ENCODE measurements at regions not wholly inside any gene's neighbourhood (a gene's known extent, or its start where the extent isn't known, plus 50 kb on each side); places are given as distances from the start of the nearest gene placed in this dataset.

GRCh38 chrX:98357146-98357545, 1473.4 kb downstream of the RPA4 start:
- Histone ChIP-seq H3K4me2 (ENCODE audit: low read length) (no peak overlapping the region), H3K9me2 (replicated peaks; ENCODE audit: low read length) (no peaks in the 10 kb centered on the region), H3F3A (ENCODE audit: low read length, unreplicated experiment) (no peaks in the 10 kb centered on the region), H4K20me1 (ENCODE audit: low read length) (no peaks in the 10 kb centered on the region), H3K9me3 (ENCODE audit: low read length) (no peaks in the 10 kb centered on the region), H3K36me3 (ENCODE audit: low read depth, low read length) (no peaks in the 10 kb centered on the region), H3K27ac (ENCODE audit: low read length) (no peak overlapping the region), H3K27me3 (ENCODE audit: low read length) (no peaks in the 10 kb centered on the region), H3K9ac (ENCODE audit: low read length) (no peak overlapping the region), H2AFZ (ENCODE audit: low read length) (no peak overlapping the region), H3K4me1 (ENCODE audit: insufficient read depth, low read length) (no peaks in the 10 kb centered on the region), H3K4me3 (ENCODE audit: low read length) (no peak overlapping the region), H3K79me2 (ENCODE audit: low read length) (no peaks in the 10 kb centered on the region)
- no peak for DNase-seq
- TF ChIP-seq EZH2 (IDR thresholded peaks at IDR 0.05; ENCODE audit: low read length, unreplicated experiment) (no peak), EZH2phosphoT487 (IDR thresholded peaks at IDR 0.05; ENCODE audit: borderline replicate concordance, low read length) (no peak), CTCF (conservative IDR thresholded peaks at IDR 0.05; ENCODE audit: low read depth, low read length) (no peak)
- no TSS peak for BruUV-seq (replicated peaks)
- CTCF ChIA-PET: no interaction called here
- no peak for ATAC-seq
- intact Hi-C loops (cut with micrococcal nuclease): no loop called here
- POLR2A ChIA-PET (ENCODE audit: unreplicated experiment): no interaction called here

GRCh38 chrX:98362630-98363029, 1478.9 kb downstream of the RPA4 start:
- BruUV-seq (replicated peaks): no TSS peak
- H3F3A ChIP-seq (ENCODE audit: low read length, unreplicated experiment): no peaks in the 10 kb centered on the region
- H4K20me1 ChIP-seq (ENCODE audit: low read length): no peaks in the 10 kb centered on the region
- H2AFZ ChIP-seq (ENCODE audit: low read length): no peak overlapping the region
- H3K9ac ChIP-seq (ENCODE audit: low read length): no peak overlapping the region
- H3K9me3 ChIP-seq (ENCODE audit: low read length): no peaks in the 10 kb centered on the region
- no peaks in the 10 kb centered on the region for H3K36me3 ChIP-seq (ENCODE audit: low read depth, low read length)
- no peak for TF ChIP-seq EZH2phosphoT487 (IDR thresholded peaks at IDR 0.05; ENCODE audit: borderline replicate concordance, low read length)
- no peak for TF ChIP-seq EZH2 (IDR thresholded peaks at IDR 0.05; ENCODE audit: low read length, unreplicated experiment)
- intact Hi-C loops (cut with micrococcal nuclease): no loop called here
- no peak overlapping the region for H3K27ac ChIP-seq (ENCODE audit: low read length)
- DNase-seq (no peak), ATAC-seq (no peak)
- no peaks in the 10 kb centered on the region for H3K9me2 ChIP-seq (replicated peaks; ENCODE audit: low read length)
- no peaks in the 10 kb centered on the region for H3K27me3 ChIP-seq (ENCODE audit: low read length)
- CTCF ChIA-PET: no interaction called here
- no peaks in the 10 kb centered on the region for H3K79me2 ChIP-seq (ENCODE audit: low read length)
- no peaks in the 10 kb centered on the region for H3K4me1 ChIP-seq (ENCODE audit: insufficient read depth, low read length)
- no peak overlapping the region for H3K4me3 ChIP-seq (ENCODE audit: low read length)
- no peak overlapping the region for H3K4me2 ChIP-seq (ENCODE audit: low read length)
- POLR2A ChIA-PET (ENCODE audit: unreplicated experiment): no interaction called here

GRCh38 chrX:98371994-98372393, 1488.3 kb downstream of the RPA4 start:
- ATAC-seq: no peak

More at GRCh38 chrX:98371994-98372393, 1488.3 kb downstream of the RPA4 start:
- H3K9me3 ChIP-seq (ENCODE audit: low read length): no peaks in the 10 kb centered on the region
- ChIA-PET POLR2A (ENCODE audit: unreplicated experiment) (no interaction called here), CTCF (no interaction called here)
- H3K27me3 ChIP-seq (ENCODE audit: low read length): no peaks in the 10 kb centered on the region
- H3K36me3 ChIP-seq (ENCODE audit: low read depth, low read length): no peaks in the 10 kb centered on the region
- H3K4me3 ChIP-seq (ENCODE audit: low read length): no peak overlapping the region
- H3K9me2 ChIP-seq (replicated peaks; ENCODE audit: low read length): no peaks in the 10 kb centered on the region
- no peaks in the 10 kb centered on the region for H4K20me1 ChIP-seq (ENCODE audit: low read length)
- H3F3A ChIP-seq (ENCODE audit: low read length, unreplicated experiment): no peaks in the 10 kb centered on the region
- DNase-seq: no peak
- H3K27ac ChIP-seq (ENCODE audit: low read length): no peak overlapping the region
- TF ChIP-seq EZH2phosphoT487 (IDR thresholded peaks at IDR 0.05; ENCODE audit: borderline replicate concordance, low read length): no peak
- no peak for TF ChIP-seq EZH2 (IDR thresholded peaks at IDR 0.05; ENCODE audit: low read length, unreplicated experiment)
- TF ChIP-seq CTCF (conservative IDR thresholded peaks at IDR 0.05; ENCODE audit: low read depth, low read length): no peak
- no peak overlapping the region for H2AFZ ChIP-seq (ENCODE audit: low read length)
- H3K9ac ChIP-seq (ENCODE audit: low read length): no peak overlapping the region
- H3K4me2 ChIP-seq (ENCODE audit: low read length): no peak overlapping the region
- H3K4me1 ChIP-seq (ENCODE audit: insufficient read depth, low read length): no peaks in the 10 kb centered on the region
- no peaks in the 10 kb centered on the region for H3K79me2 ChIP-seq (ENCODE audit: low read length)
- intact Hi-C loops (cut with micrococcal nuclease): no loop called here
- no TSS peak for BruUV-seq (replicated peaks)
